Ascending aorta (tissue), 2 donors: ENCODE measurements at regions not wholly inside any gene's neighbourhood (a gene's known extent, or its start where the extent isn't known, plus 50 kb on each side); places are given as distances from the start of the nearest gene placed in this dataset.
A peak's percentile ranks its signal among the peaks of the same experiment; 100 is the strongest.

Experiments
- DNase-seq, 2 donors: peaks; one replicate each; pipeline ENCODE4 v3.0.0-alpha.2; 2019; ENCODE audit warnings: low spot score in 2 of 2
- H3K27ac ChIP-seq, 2 donors: fragments of 200-600 bp; sonication (generic); one replicate each; pipeline ENCODE4 v1.5.1; 2016 to 2017; ENCODE audit warnings: mild to moderate bottlenecking in 1 of 2
- H3K27me3 ChIP-seq: fragments of 200-600 bp; sonication (generic); one replicate; pipeline ENCODE4 v1.5.1; 2017
- H3K36me3 ChIP-seq, 2 donors: fragments of 200-600 bp; sonication (generic); one replicate each; pipeline ENCODE4 v1.5.1; 2016
- H3K4me1 ChIP-seq, 2 donors: fragments of 200-600 bp; sonication (generic); one replicate each; pipeline ENCODE4 v1.5.1; 2016 to 2017; ENCODE audit warnings: mild to moderate bottlenecking in 1 of 2
- H3K4me3 ChIP-seq, 2 donors: fragments of 200-600 bp; sonication (generic); one replicate each; pipeline ENCODE4 v1.5.1; 2016 to 2017; ENCODE audit warnings: mild to moderate bottlenecking in 1 of 2
- H3K9me3 ChIP-seq, 2 donors: fragments of 200-600 bp; sonication (generic); one replicate each; pipeline ENCODE4 v1.5.1; 2016
- intact Hi-C: fragments of 100-400 bp; cut with DNase I; formaldehyde crosslinking; loops from one replicate; pipeline ENCODE4 v1.15.1; 2023
- TF ChIP-seq, protein P1 (sequence below), 3 experiments: fragments of 200-600 bp in 2 of 3; fragments of 450-650 bp in 1 of 3; sonication (generic) in 2 of 3; IDR thresholded peaks; one replicate each; pipeline ENCODE4 v1.5.1; 2016 to 2019; ENCODE audit warnings: antibody characterized with exemption in 3 of 3, mild to moderate bottlenecking in 1 of 3, moderate library complexity in 1 of 3

DNA sequence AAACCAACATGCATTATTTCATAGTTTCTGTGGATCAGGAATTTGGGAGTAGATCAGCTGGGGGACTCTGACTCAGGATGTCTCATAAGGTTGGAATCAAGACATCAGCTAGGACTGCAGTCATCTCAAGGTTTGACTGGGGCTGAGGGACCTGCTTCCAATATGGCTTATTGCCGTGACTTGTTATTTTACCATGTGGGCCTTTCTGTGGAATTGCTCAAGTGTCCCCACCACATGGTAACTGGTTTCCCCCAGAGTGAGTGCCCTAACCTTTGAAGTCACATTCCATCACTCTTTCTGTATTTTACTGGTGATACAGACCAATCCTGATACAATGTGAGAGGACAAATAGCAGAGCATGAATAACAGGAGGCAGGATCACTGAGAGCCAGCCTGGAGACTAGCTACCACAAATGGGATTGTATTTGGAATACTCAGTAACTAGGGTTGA is 70.2 kb upstream of the ELL2 start:
- no peaks in the 10 kb centered on the region for H3K27me3 ChIP-seq
- intact Hi-C loops = no loop called here
- no peaks in the 10 kb centered on the region for H3K4me1 ChIP-seq
- H3K4me3 ChIP-seq = no peak overlapping the region
- H3K36me3 ChIP-seq = no peaks in the 10 kb centered on the region
- TF ChIP-seq, protein P1, sequence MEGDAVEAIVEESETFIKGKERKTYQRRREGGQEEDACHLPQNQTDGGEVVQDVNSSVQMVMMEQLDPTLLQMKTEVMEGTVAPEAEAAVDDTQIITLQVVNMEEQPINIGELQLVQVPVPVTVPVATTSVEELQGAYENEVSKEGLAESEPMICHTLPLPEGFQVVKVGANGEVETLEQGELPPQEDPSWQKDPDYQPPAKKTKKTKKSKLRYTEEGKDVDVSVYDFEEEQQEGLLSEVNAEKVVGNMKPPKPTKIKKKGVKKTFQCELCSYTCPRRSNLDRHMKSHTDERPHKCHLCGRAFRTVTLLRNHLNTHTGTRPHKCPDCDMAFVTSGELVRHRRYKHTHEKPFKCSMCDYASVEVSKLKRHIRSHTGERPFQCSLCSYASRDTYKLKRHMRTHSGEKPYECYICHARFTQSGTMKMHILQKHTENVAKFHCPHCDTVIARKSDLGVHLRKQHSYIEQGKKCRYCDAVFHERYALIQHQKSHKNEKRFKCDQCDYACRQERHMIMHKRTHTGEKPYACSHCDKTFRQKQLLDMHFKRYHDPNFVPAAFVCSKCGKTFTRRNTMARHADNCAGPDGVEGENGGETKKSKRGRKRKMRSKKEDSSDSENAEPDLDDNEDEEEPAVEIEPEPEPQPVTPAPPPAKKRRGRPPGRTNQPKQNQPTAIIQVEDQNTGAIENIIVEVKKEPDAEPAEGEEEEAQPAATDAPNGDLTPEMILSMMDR (IDR thresholded peaks at IDR 0.05) = no peak
- no peaks in the 10 kb centered on the region for H3K9me3 ChIP-seq
- no peak overlapping the region for H3K27ac ChIP-seq
- DNase-seq = no peak

DNA sequence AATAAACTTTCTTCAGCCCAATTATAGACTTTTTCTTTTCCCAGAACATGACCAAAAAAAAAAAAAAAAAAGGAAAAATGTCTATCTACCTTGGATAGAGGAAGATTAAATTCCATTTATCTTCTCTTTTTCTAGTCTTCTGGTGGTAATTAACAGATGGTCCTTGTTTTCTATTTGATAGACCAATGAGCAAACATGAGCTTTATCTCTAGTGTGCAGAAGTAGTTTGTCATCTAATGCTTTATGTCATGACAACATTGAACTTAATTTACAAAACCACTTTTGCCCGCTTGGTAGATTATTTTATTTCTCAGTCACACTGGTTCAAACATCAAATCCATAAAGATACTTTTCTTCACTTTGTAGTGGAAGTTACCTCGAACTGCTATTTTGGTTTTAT is 69.5 kb upstream of the ELL2 start:
- Histone ChIP-seq H3K4me3 (no peak overlapping the region), H3K4me1 (no peaks in the 10 kb centered on the region), H3K36me3 (no peaks in the 10 kb centered on the region), H3K27me3 (no peaks in the 10 kb centered on the region), H3K9me3 (no peaks in the 10 kb centered on the region), H3K27ac (no peak overlapping the region)
- no peak for DNase-seq
- TF ChIP-seq, protein P1 (IDR thresholded peaks at IDR 0.05) = no peak
- intact Hi-C loops = no loop called here

DNA sequence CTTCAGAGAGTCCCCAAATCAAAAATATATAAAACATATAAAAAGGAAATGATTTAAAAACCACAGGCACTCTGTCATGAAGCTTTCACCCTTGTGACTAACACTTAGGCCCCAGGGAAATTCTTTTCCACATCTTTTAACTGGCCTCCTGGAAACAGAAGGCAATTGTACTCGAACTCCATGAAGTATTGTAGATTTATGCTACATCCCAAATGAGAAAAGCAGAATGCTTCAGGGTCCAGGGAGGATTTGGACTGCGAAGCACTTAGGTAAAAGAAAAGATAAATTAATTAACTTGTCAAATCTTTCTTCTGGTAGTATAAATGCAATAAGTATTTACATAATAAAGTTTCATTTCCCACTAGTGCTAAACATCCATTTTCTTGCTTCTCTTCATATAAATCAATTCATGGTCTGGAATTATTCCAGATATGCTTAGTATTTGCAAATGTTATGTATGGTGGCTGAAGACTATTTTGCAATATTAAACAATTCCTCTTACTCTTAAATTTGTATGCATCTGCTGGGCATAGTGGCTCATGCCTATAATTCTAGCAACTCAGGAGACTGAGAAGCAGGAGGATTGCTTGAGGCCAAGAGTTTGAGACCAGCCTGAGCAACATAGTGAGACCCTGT is 64.9 kb upstream of the ELL2 start:
- Histone ChIP-seq H3K9me3 (no peaks in the 10 kb centered on the region), H3K4me3 (no peak overlapping the region), H3K27ac (no peak overlapping the region), H3K4me1 (peaks cover 0 to 12% of the 10 kb centered on the region in 2 donors), H3K27me3 (no peaks in the 10 kb centered on the region), H3K36me3 (no peaks in the 10 kb centered on the region)
- DNase-seq = no peak
- TF ChIP-seq, protein P1 (IDR thresholded peaks at IDR 0.05) = no peak
- intact Hi-C loops = no loop called here

DNA sequence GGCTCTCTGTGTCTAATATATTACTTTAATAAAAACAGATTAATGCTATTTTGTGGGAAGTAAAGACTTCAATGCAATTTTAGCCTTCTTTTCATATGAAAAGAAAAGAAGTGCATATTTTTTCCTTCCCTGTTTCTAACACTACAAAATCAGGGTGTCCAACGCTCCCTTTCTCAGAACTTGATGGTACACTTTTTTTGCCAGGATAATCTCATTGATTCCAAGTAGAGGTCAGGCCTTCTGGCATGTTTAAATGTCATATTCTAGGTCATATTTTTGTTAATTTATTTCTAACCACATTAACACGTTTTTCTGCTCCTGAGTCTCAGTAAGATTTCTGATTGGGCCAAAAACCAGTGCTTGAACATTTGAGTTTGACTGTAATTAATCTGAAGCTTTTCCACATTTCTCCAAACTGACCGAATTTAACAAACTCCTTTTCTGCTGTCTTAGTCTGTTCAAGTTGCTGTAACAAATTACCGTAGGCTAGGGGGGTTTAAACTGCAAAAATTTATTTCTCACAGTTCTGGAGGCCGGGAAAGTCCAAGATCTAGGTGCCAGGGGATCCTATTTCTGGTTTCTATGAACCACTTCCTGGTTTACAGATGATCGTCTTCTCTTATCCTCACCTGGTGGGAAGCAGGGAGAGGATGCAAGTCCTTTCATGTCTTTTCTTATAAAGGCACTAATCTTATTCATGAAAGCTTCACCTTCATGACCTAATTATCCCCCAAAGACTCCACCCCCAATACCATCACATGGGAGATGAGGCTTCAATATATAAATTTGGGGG is 63.2 kb upstream of the ELL2 start:
- Histone ChIP-seq H3K4me3 (no peak overlapping the region), H3K4me1 (peaks cover 0 to 12% of the 10 kb centered on the region in 2 donors), H3K27me3 (no peaks in the 10 kb centered on the region), H3K27ac (peak overlapping the region; percentile 54 to 55), H3K36me3 (no peaks in the 10 kb centered on the region), H3K9me3 (no peaks in the 10 kb centered on the region)
- TF ChIP-seq, protein P1 (IDR thresholded peaks at IDR 0.05) = no peak
- intact Hi-C loops = loop anchor here (2.0 to 5.0 kb wide), 2 partner anchors 64 to 312 kb away; partner anchors contain the start of gene ELL2
- DNase-seq = no peak

DNA sequence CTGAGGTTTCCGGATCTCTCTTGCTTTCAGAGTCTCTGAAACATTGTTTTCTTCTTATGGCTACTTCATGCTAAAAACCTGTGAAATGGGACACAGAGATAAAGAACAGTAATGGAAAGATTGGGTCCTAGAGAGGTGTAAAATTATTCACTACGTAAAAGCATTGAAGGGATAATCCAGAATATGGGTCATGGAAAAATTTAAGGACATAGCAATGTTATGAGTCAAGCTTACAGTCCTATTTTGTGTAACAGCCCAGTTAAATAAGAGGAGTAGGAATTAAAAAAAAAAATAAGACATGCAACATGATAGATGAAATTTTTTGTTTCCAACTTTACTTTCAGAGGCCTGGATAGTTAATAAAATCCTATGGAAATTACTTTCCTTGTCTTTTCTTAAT is 61.9 kb upstream of the ELL2 start:
- intact Hi-C loops = loop anchor here (5.0 kb wide), 1 partner anchor 314 kb away; no protein-coding TSS in a partner anchor
- no peaks in the 10 kb centered on the region for H3K36me3 ChIP-seq
- DNase-seq = no peak
- TF ChIP-seq, protein P1 (IDR thresholded peaks at IDR 0.05) = no peak
- peak overlapping the region in 1 of 2 donors; percentile 20 for H3K4me3 ChIP-seq
- H3K27ac ChIP-seq = peak overlapping the region in 1 of 2 donors; percentile 54
- peaks cover 0 to 12% of the 10 kb centered on the region in 2 donors for H3K4me1 ChIP-seq
- no peaks in the 10 kb centered on the region for H3K9me3 ChIP-seq
- H3K27me3 ChIP-seq = no peaks in the 10 kb centered on the region
